Stomach (tissue), 4 donors: ENCODE measurements at regions not wholly inside any gene's neighbourhood (a gene's known extent, or its start where the extent isn't known, plus 50 kb on each side); places are given as distances from the start of the nearest gene placed in this dataset.

Source experiments
- CTCF ChIP-seq, 7 experiments: fragments of 450-650 bp in 4 of 7; fragments of 200-600 bp in 3 of 7; sonication (generic) in 3 of 7; IDR thresholded peaks; one replicate each; pipeline ENCODE4 v1.5.1; 2016 to 2019; ENCODE audit warnings: antibody characterized with exemption in 7 of 7, control low read depth in 2 of 7, mild to moderate bottlenecking in 1 of 7
- POLR2A ChIP-seq, 4 donors: fragments of 450-650 bp; IDR thresholded peaks; one replicate each; pipeline ENCODE4 v1.6.1; 2016; ENCODE audit warnings: antibody characterized with exemption in 4 of 4, control low read depth in 2 of 4, mild to moderate bottlenecking in 1 of 4, moderate library complexity in 1 of 4

- TF ChIP-seq CTCF (IDR thresholded peaks at IDR 0.05) (no peak), POLR2A (IDR thresholded peaks at IDR 0.05) (no peak)
Observed at GRCh38 chr21:41614511-41614910, 106.6 kb upstream of the TMPRSS2 start.
